HCT116 (cell line): ENCODE measurements at regions not wholly inside any gene's neighbourhood (a gene's known extent, or its start where the extent isn't known, plus 50 kb on each side); places are given as distances from the start of the nearest gene placed in this dataset.

Experiments
- ATAC-seq: fragments of 200-7000 bp; cut with Tn5 transposase; 2 replicates; pipeline ENCODE4 v1.9.1; 2020; ENCODE audit warnings: mild to moderate bottlenecking, moderate library complexity
- BruUV-seq: library from RNA; stranded (reverse); fragments of 400-500 nt; replicated peaks from 2 replicates; lab custom pipeline; 2021; lab: Mats Ljungman, UMichigan
- CTCF ChIA-PET: fragments of 300-600 bp; sonication (Branson Sonifier 250); formaldehyde crosslinking; loops from one replicate; lab custom pipeline; 2021; ENCODE audit warnings: antibody characterized with exemption; lab: Charles Lee
- POLR2A ChIA-PET: fragments of 300-600, 350-600 bp; sonication (Branson Sonifier 250); formaldehyde crosslinking; loops from one replicate; lab custom pipeline; 2021; ENCODE audit warnings: antibody characterized with exemption; lab: Charles Lee
- RAD21 ChIA-PET, 2 experiments: fragments of 300-600 bp; sonication (Branson Sonifier 250); formaldehyde crosslinking; loops; one replicate each; lab custom pipeline; 2023; ENCODE audit warnings: low total read pairs in 2 of 2; ENCODE audit not compliant: uncharacterized antibody in 2 of 2, unreplicated experiment in 2 of 2, low non-redundant PET in 1 of 2; lab: Charles Lee
- DNase-seq: peaks from one replicate; pipeline ENCODE4 v3.0.0-alpha.2; 2010; ENCODE audit warnings: low read depth, low spot score
- H2AFZ ChIP-seq: fragments of 200-600 bp; shearing (Covaris generic), sonication (generic); 2 replicates; pipeline ENCODE4 v1.6.1; 2017; ENCODE audit warnings: low read depth, mixed run types, mixed read lengths, antibody characterized with exemption, low read length; ENCODE audit not compliant: poor library complexity, severe bottlenecking
- H3K27ac ChIP-seq: 2 replicates; pipeline ENCODE4 v1.5.1; 2012; ENCODE audit warnings: low read depth, low read length
- H3K27me3 ChIP-seq: fragments of 200-600 bp; sonication (generic); 2 replicates; pipeline ENCODE4 v1.6.1; 2016; ENCODE audit warnings: mixed run types, low read length, mixed read lengths; ENCODE audit not compliant: insufficient read depth
- H3K36me3 ChIP-seq, 2 experiments: fragments of 200-500 bp in 1 of 2; fragments of 200-600 bp in 1 of 2; sonication (Bioruptor generic) in 1 of 2; sonication (generic) in 1 of 2; 2 replicates each; pipeline versions ENCODE4 v1.5.1 to v1.6.1; 2014 to 2016; ENCODE audit warnings: low read length in 2 of 2, inconsistent platforms in 1 of 2, mixed read lengths in 1 of 2, mixed run types in 1 of 2; ENCODE audit not compliant: insufficient read depth in 2 of 2, control insufficient read depth in 1 of 2
- H3K4me1 ChIP-seq, 2 experiments: fragments of 200-600 bp in 1 of 2; sonication (generic) in 1 of 2; 2 replicates each; pipeline versions ENCODE4 v1.5.1 to v1.6.1; 2012 to 2017; ENCODE audit warnings: low read length in 2 of 2, inconsistent platforms in 1 of 2, mild to moderate bottlenecking in 1 of 2, mixed read lengths in 1 of 2, mixed run types in 1 of 2, moderate library complexity in 1 of 2; ENCODE audit not compliant: insufficient read depth in 2 of 2, control insufficient read depth in 1 of 2
- H3K4me2 ChIP-seq: fragments of 200-600 bp; sonication (generic); 2 replicates; pipeline ENCODE4 v1.6.1; 2017; ENCODE audit warnings: mixed run types, low read length, mixed read lengths
- H3K4me3 ChIP-seq, 2 experiments: fragments of 200-600 bp in 1 of 2; sonication (generic) in 1 of 2; replicated peaks in 1 of 2; 2 replicates each; pipeline ENCODE4 v1.5.1; 2011 to 2016; ENCODE audit warnings: low read length in 2 of 2, control low read depth in 1 of 2, low read depth in 1 of 2, mild to moderate bottlenecking in 1 of 2, mixed read lengths in 1 of 2, mixed run types in 1 of 2
- H3K79me2 ChIP-seq: fragments of 200-600 bp; sonication (generic); 2 replicates; pipeline ENCODE4 v1.6.1; 2017; ENCODE audit warnings: mild to moderate bottlenecking, mixed run types, low read length, moderate library complexity, mixed read lengths; ENCODE audit not compliant: insufficient read depth
- H3K9ac ChIP-seq: fragments of 200-600 bp; sonication (generic); 2 replicates; pipeline ENCODE4 v1.6.1; 2016; ENCODE audit warnings: low read length, mixed read lengths
- H3K9me2 ChIP-seq: fragments of 200-600 bp; sonication (generic), shearing (Covaris generic); 2 replicates; pipeline ENCODE4 v1.6.1; 2017; ENCODE audit warnings: mixed run types, mild to moderate bottlenecking, moderate library complexity; ENCODE audit not compliant: insufficient read depth
- H3K9me3 ChIP-seq, 2 experiments: fragments of 200-500 bp in 1 of 2; fragments of 200-600 bp in 1 of 2; sonication (Bioruptor generic) in 1 of 2; sonication (generic) in 1 of 2; 2 replicates each; pipeline ENCODE4 v1.6.1; 2014 to 2017; ENCODE audit warnings: low read length in 2 of 2, mixed read lengths in 2 of 2, inconsistent platforms in 1 of 2, low read depth in 1 of 2, mild to moderate bottlenecking in 1 of 2, mixed run types in 1 of 2, moderate library complexity in 1 of 2; ENCODE audit not compliant: control insufficient read depth in 1 of 2, insufficient read depth in 1 of 2
- H4K20me1 ChIP-seq: fragments of 200-600 bp; sonication (generic), shearing (Covaris generic); 2 replicates; pipeline ENCODE4 v1.6.1; 2017; ENCODE audit warnings: mixed run types, mild to moderate bottlenecking, moderate library complexity; ENCODE audit not compliant: insufficient read depth
- CEBPB ChIP-seq: IDR thresholded peaks from 2 replicates; pipeline ENCODE4 v1.6.1; 2012; ENCODE audit warnings: low read depth
- CTCF ChIP-seq, 3 experiments: fragments of 200-600 bp in 1 of 3; sonication (generic) in 1 of 3; IDR thresholded peaks in 2 of 3; conservative IDR thresholded peaks in 1 of 3; 2 replicates each; pipeline ENCODE4 v1.5.1; 2012 to 2017; ENCODE audit warnings: low read depth in 2 of 3, low read length in 2 of 3, antibody characterized with exemption in 1 of 3, borderline replicate concordance in 1 of 3, control low read depth in 1 of 3, mild to moderate bottlenecking in 1 of 3, mixed read lengths in 1 of 3, mixed run types in 1 of 3, moderate library complexity in 1 of 3; ENCODE audit not compliant: insufficient read depth in 1 of 3
- EGR1 ChIP-seq: IDR thresholded peaks from 2 replicates; pipeline ENCODE4 v1.6.1; 2012; ENCODE audit warnings: low read depth
- ELF1 ChIP-seq: IDR thresholded peaks from 2 replicates; pipeline ENCODE4 v1.6.1; 2012; ENCODE audit warnings: low read depth, borderline replicate concordance
- EZH2 ChIP-seq: fragments of 200-600 bp; sonication (generic); IDR thresholded peaks from 2 replicates; pipeline ENCODE4 v1.6.1; 2017; ENCODE audit warnings: antibody characterized with exemption, mixed run types
- FOSL1 ChIP-seq: IDR thresholded peaks from 2 replicates; pipeline ENCODE4 v1.6.1; 2012; ENCODE audit warnings: low read depth
- POLR2AphosphoS5 ChIP-seq: IDR thresholded peaks from 2 replicates; pipeline ENCODE4 v1.6.1; 2011; ENCODE audit warnings: mild to moderate bottlenecking, low read depth, low read length, moderate library complexity
- RAD21 ChIP-seq: IDR thresholded peaks from 2 replicates; pipeline ENCODE4 v1.6.1; 2012; ENCODE audit warnings: low read depth, mild to moderate bottlenecking
- REST ChIP-seq: IDR thresholded peaks from 2 replicates; pipeline ENCODE4 v1.6.1; 2012; ENCODE audit warnings: low read depth
- YY1 ChIP-seq: IDR thresholded peaks from 2 replicates; pipeline ENCODE4 v1.6.1; 2011; ENCODE audit warnings: low read length, low read depth, moderate library complexity, mild to moderate bottlenecking; ENCODE audit not compliant: insufficient replicate concordance; ENCODE audit errors: extremely low read depth
- ZNF274 ChIP-seq: fragments of 200-500 bp; sonication (Bioruptor generic); IDR thresholded peaks from 2 replicates; pipeline ENCODE4 v1.6.1; 2014; ENCODE audit warnings: mild to moderate bottlenecking, low read depth, low read length, inconsistent platforms
- intact Hi-C: fragments of 100-400 bp; cut with micrococcal nuclease; formaldehyde crosslinking; loops from 2 replicates; pipeline ENCODE4 v1.10.0; 2022
- TF ChIP-seq, protein P1 (sequence below): IDR thresholded peaks from 2 replicates; pipeline ENCODE4 v1.6.1; 2011; ENCODE audit warnings: mild to moderate bottlenecking, low read length, moderate library complexity; ENCODE audit not compliant: insufficient replicate concordance; ENCODE audit errors: extremely low read depth

- ATAC-seq (no peak), DNase-seq (no peak)
- H4K20me1 ChIP-seq: no peaks in the 10 kb centered on the region
- no TSS peak for BruUV-seq
- H3K9me3 ChIP-seq: no peaks in the 10 kb centered on the region
- ChIA-PET POLR2A (no interaction called here), RAD21 (no interaction called here), CTCF (interaction anchor here (2.0 kb wide), 1 partner anchor 11 kb away, joined by 5 read pairs; no protein-coding TSS in a partner anchor)
- H3K36me3 ChIP-seq: no peaks in the 10 kb centered on the region
- H3K4me2 ChIP-seq: no peak overlapping the region
- intact Hi-C loops: no loop called here
- H3K4me1 ChIP-seq: no peaks in the 10 kb centered on the region
- no peak overlapping the region for H3K4me3 ChIP-seq
- H3K79me2 ChIP-seq: no peaks in the 10 kb centered on the region
- no peak overlapping the region for H3K9ac ChIP-seq
- TF ChIP-seq EGR1 (no peak), ZNF274 (no peak), CTCF (IDR thresholded peaks at IDR 0.05 in 2 of 3, conservative IDR thresholded peaks at IDR 0.05 in 1 of 3; ENCODE audit: borderline replicate concordance in 1 of 3, insufficient read depth in 1 of 3, low read depth in 2 of 3, low read length in 2 of 3) (no peak), ELF1 (no peak), FOSL1 (no peak), REST (no peak), POLR2AphosphoS5 (no peak), CEBPB (no peak), YY1 (no peak), RAD21 (no peak), EZH2 (no peak)
- TF ChIP-seq, protein P1, sequence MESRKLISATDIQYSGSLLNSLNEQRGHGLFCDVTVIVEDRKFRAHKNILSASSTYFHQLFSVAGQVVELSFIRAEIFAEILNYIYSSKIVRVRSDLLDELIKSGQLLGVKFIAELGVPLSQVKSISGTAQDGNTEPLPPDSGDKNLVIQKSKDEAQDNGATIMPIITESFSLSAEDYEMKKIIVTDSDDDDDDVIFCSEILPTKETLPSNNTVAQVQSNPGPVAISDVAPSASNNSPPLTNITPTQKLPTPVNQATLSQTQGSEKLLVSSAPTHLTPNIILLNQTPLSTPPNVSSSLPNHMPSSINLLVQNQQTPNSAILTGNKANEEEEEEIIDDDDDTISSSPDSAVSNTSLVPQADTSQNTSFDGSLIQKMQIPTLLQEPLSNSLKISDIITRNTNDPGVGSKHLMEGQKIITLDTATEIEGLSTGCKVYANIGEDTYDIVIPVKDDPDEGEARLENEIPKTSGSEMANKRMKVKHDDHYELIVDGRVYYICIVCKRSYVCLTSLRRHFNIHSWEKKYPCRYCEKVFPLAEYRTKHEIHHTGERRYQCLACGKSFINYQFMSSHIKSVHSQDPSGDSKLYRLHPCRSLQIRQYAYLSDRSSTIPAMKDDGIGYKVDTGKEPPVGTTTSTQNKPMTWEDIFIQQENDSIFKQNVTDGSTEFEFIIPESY: no peak
- H2AFZ ChIP-seq: no peak overlapping the region
- no peaks in the 10 kb centered on the region for H3K9me2 ChIP-seq
- H3K27ac ChIP-seq: no peak overlapping the region
- peaks cover 17% of the 10 kb centered on the region; the same call in 1 of the 2 replicates for H3K27me3 ChIP-seq
These were observed 577.3 kb downstream of the EPHA4 start for GRCh38 chr2:220994846-220995245.
